Esophagus squamous epithelium (tissue), 5 donors: ENCODE measurements at regions not wholly inside any gene's neighbourhood (a gene's known extent, or its start where the extent isn't known, plus 50 kb on each side); places are given as distances from the start of the nearest gene placed in this dataset.

ENCODE experiments used
- DNase-seq: peaks from one replicate; lab custom pipeline; 2025; lab: John Stamatoyannopoulos, UW
- H3K27ac ChIP-seq, 4 donors: fragments of 200-600 bp; sonication (generic); one replicate each; pipeline ENCODE4 v1.5.1; 2016 to 2019; ENCODE audit warnings: mild to moderate bottlenecking in 1 of 4
- H3K27me3 ChIP-seq, 4 donors: fragments of 200-600 bp; sonication (generic); 1 replicate in 3 of 4; 2 replicates in 1 of 4; pipeline versions ENCODE4 v1.5.1 to v1.6.0; 2017 to 2021; ENCODE audit warnings: antibody characterized with exemption in 1 of 4
- H3K36me3 ChIP-seq, 3 donors: fragments of 200-600 bp; sonication (generic); one replicate each; pipeline ENCODE4 v1.5.1; 2016 to 2019
- H3K4me1 ChIP-seq, 3 donors: fragments of 200-600 bp; sonication (generic); one replicate each; pipeline ENCODE4 v1.5.1; 2017 to 2019
- H3K4me3 ChIP-seq, 4 donors: fragments of 200-600 bp; sonication (generic); 1 replicate in 3 of 4; 2 replicates in 1 of 4; pipeline ENCODE4 v1.5.1; 2016 to 2019; ENCODE audit warnings: mild to moderate bottlenecking in 2 of 4, moderate library complexity in 1 of 4
- H3K9me3 ChIP-seq, 3 donors: fragments of 200-600 bp; sonication (generic); one replicate each; pipeline ENCODE4 v1.5.1; 2016 to 2019
- POLR2A ChIP-seq, 4 donors: fragments of 450-650 bp; IDR thresholded peaks; one replicate each; pipeline ENCODE4 v1.6.1; 2017; ENCODE audit warnings: antibody characterized with exemption in 4 of 4, mild to moderate bottlenecking in 4 of 4, moderate library complexity in 3 of 4
- WGBS, 2 donors: methylation state at CpG; one replicate each; pipeline ENCODE4 v1.1.5; 2018; 5-methylcytosine and 5-hydroxymethylcytosine counted together
- intact Hi-C: fragments of 100-400 bp; cut with DNase I; formaldehyde crosslinking; loops from one replicate; pipeline ENCODE4 v1.15.0; 2022
- TF ChIP-seq, protein P1 (sequence below), 6 experiments: fragments of 450-650 bp in 4 of 6; fragments of 200-600 bp in 2 of 6; sonication (generic) in 2 of 6; IDR thresholded peaks; one replicate each; pipeline ENCODE4 v1.5.1; 2016 to 2019; ENCODE audit warnings: antibody characterized with exemption in 6 of 6, mild to moderate bottlenecking in 4 of 6, moderate library complexity in 4 of 6
- donor health status: DM: yes; HTN: yes; CAD: no.

DNA sequence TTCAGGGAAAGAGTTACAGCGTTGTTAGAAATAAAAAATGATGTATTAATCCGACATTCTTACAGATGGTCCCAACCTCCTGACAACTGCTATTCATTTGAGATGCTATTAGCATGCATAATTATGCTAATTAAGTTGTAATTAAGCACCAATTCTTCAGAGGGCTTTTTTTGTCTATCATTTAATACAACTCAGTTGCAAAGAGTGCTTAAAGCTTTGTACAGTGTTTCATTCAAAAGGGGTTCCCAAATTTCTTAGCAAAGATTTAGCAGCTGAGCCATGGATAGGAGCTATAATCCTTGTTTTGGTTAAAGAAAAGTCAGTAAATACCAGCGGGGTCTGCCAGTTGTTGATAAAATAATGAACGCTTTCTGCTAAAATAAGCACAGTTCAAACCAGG lies 150.7 kb upstream of the DYNLRB2 start:
- no peak for DNase-seq
- Histone ChIP-seq H3K4me3 (no peak overlapping the region), H3K36me3 (no peaks in the 10 kb centered on the region), H3K9me3 (no peaks in the 10 kb centered on the region), H3K4me1 (no peaks in the 10 kb centered on the region), H3K27me3 (no peaks in the 10 kb centered on the region), H3K27ac (no peak overlapping the region)
- 79 to 83% methylated on average over 4 of the region's 4 CpGs for WGBS, 2 donors
- TF ChIP-seq, protein P1, sequence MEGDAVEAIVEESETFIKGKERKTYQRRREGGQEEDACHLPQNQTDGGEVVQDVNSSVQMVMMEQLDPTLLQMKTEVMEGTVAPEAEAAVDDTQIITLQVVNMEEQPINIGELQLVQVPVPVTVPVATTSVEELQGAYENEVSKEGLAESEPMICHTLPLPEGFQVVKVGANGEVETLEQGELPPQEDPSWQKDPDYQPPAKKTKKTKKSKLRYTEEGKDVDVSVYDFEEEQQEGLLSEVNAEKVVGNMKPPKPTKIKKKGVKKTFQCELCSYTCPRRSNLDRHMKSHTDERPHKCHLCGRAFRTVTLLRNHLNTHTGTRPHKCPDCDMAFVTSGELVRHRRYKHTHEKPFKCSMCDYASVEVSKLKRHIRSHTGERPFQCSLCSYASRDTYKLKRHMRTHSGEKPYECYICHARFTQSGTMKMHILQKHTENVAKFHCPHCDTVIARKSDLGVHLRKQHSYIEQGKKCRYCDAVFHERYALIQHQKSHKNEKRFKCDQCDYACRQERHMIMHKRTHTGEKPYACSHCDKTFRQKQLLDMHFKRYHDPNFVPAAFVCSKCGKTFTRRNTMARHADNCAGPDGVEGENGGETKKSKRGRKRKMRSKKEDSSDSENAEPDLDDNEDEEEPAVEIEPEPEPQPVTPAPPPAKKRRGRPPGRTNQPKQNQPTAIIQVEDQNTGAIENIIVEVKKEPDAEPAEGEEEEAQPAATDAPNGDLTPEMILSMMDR (IDR thresholded peaks at IDR 0.05) = no peak
- TF ChIP-seq POLR2A (IDR thresholded peaks at IDR 0.05) = no peak
- intact Hi-C loops = no loop called here

GRCh38 chr16:80389338-80389737 lies 151.5 kb upstream of the DYNLRB2 start:
- no peak for DNase-seq
- Histone ChIP-seq H3K4me1 (no peaks in the 10 kb centered on the region), H3K36me3 (no peaks in the 10 kb centered on the region), H3K9me3 (no peaks in the 10 kb centered on the region), H3K4me3 (no peak overlapping the region), H3K27ac (no peak overlapping the region), H3K27me3 (no peaks in the 10 kb centered on the region)
- intact Hi-C loops = no loop called here
- TF ChIP-seq, protein P1 (IDR thresholded peaks at IDR 0.05) = no peak
- TF ChIP-seq POLR2A (IDR thresholded peaks at IDR 0.05) = no peak
- WGBS, 2 donors = 69 to 71% methylated on average over 5 to 7 of the region's 9 CpGs

DNA sequence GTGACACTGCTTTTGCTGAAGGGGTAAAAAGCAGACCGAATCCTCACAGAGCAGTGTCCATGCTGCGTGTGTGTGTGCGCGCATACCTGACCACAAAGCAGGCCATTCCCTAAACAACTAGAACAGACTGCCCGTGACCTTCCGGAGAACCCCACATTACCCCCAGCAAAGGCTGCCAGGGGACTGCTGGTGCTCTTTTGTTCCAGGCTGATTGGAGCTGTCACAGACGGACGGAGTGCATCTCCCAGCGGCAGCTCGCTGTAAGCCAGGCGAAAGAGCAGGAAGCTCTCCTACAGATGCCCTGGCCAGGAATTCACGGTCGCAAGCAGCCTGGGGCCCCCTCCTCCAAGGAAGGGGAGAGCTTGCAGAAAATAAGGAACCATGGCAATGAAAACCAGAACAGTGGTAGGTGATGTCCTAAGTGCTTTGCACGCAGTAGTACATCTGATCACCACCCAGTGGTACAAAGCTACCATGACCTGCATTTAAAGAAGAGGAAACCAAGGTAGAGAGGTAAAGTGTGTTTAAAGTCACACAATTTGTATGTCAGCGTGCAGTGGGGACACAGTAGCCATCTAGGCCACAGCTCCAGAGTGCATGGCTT lies 153.4 kb upstream of the DYNLRB2 start:
- Histone ChIP-seq H3K27me3 (peaks cover 0 to 3% (median 0%) of the 10 kb centered on the region in 4 donors), H3K9me3 (no peaks in the 10 kb centered on the region), H3K4me1 (no peaks in the 10 kb centered on the region), H3K4me3 (no peak overlapping the region), H3K27ac (no peak overlapping the region), H3K36me3 (no peaks in the 10 kb centered on the region)
- intact Hi-C loops = no loop called here
- 59 to 72% methylated on average over 4 to 9 of the region's 15 CpGs for WGBS, 2 donors
- TF ChIP-seq, protein P1 (IDR thresholded peaks at IDR 0.05) = no peak
- TF ChIP-seq POLR2A (IDR thresholded peaks at IDR 0.05) = no peak
- no peak for DNase-seq

- Histone ChIP-seq H3K4me1 (no peaks in the 10 kb centered on the region), H3K27ac (no peak overlapping the region), H3K4me3 (no peak overlapping the region), H3K9me3 (no peaks in the 10 kb centered on the region), H3K27me3 (peaks cover 0 to 3% (median 0%) of the 10 kb centered on the region in 4 donors), H3K36me3 (no peaks in the 10 kb centered on the region)
- TF ChIP-seq POLR2A (IDR thresholded peaks at IDR 0.05) = no peak
- TF ChIP-seq, protein P1 (IDR thresholded peaks at IDR 0.05) = no peak
- DNase-seq = no peak
- intact Hi-C loops = no loop called here
Observed at GRCh38 chr16:80384862-80385261, 155.9 kb upstream of the DYNLRB2 start.

- WGBS, 2 donors = 72 to 75% methylated on average over 4 of the region's 4 CpGs
- H3K9me3 ChIP-seq = no peaks in the 10 kb centered on the region
- no peaks in the 10 kb centered on the region for H3K36me3 ChIP-seq
- no peak overlapping the region for H3K4me3 ChIP-seq
- no peak overlapping the region for H3K27ac ChIP-seq
- peaks cover 0 to 3% (median 0%) of the 10 kb centered on the region in 4 donors for H3K27me3 ChIP-seq
- intact Hi-C loops = no loop called here
- TF ChIP-seq, protein P1 (IDR thresholded peaks at IDR 0.05) = no peak
- TF ChIP-seq POLR2A (IDR thresholded peaks at IDR 0.05) = no peak
- no peak for DNase-seq
- H3K4me1 ChIP-seq = no peaks in the 10 kb centered on the region
Observed at GRCh38 chr16:80380514-80380913, 160.3 kb upstream of the DYNLRB2 start.
